B cell (primary cell): ENCODE measurements at regions not wholly inside any gene's neighbourhood (a gene's known extent, or its start where the extent isn't known, plus 50 kb on each side); places are given as distances from the start of the nearest gene placed in this dataset.

Experiments used
- ATAC-seq: fragments of 200-7000 bp; cut with Tn5 transposase; one replicate; pipeline ENCODE4 v1.10.0; 2021; ENCODE audit warnings: low read depth, mild to moderate bottlenecking, moderate number of reproducible peaks, moderate library complexity
- CTCF ChIA-PET: fragments of 350-600 bp; sonication (Branson Sonifier 250); formaldehyde crosslinking; loops from one replicate; lab custom pipeline; 2021; ENCODE audit warnings: antibody characterized with exemption, inconsistent platforms; lab: Charles Lee
- POLR2A ChIA-PET: fragments of 350-600 bp; sonication (Branson Sonifier 250); formaldehyde crosslinking; loops from one replicate; lab custom pipeline; 2021; ENCODE audit warnings: antibody characterized with exemption; lab: Charles Lee
- DNase-seq: peaks from one replicate; pipeline ENCODE4 v3.0.0; 2013
- H2AFZ ChIP-seq: 2 replicates; pipeline ENCODE4 v1.6.1; 2012; ENCODE audit warnings: mild to moderate bottlenecking, low read depth, low read length; ENCODE audit not compliant: insufficient read depth, poor library complexity, severe bottlenecking
- H3K27ac ChIP-seq, 2 donors: 1 replicate in 1 of 2; 2 replicates in 1 of 2; pipeline ENCODE4 v1.5.1; 2012 to 2013; ENCODE audit warnings: low read length in 2 of 2, mild to moderate bottlenecking in 2 of 2, moderate library complexity in 1 of 2
- H3K27me3 ChIP-seq, 4 experiments: fragments of 200-600 bp in 1 of 4; sonication (generic) in 1 of 4; replicated peaks in 1 of 4; 1 replicate in 2 of 4; 2 replicates in 2 of 4; pipeline versions ENCODE4 v1.6.1 to v1.7.0; 2013 to 2016; ENCODE audit warnings: low read length in 3 of 4, mild to moderate bottlenecking in 2 of 4, mixed read lengths in 1 of 4, moderate library complexity in 1 of 4; ENCODE audit not compliant: insufficient read depth in 4 of 4, control insufficient read depth in 3 of 4; ENCODE audit errors: control extremely low read depth in 1 of 4
- H3K36me3 ChIP-seq, 2 experiments: replicated peaks in 1 of 2; 1 replicate in 1 of 2; 2 replicates in 1 of 2; pipeline versions ENCODE4 v1.6.1 to v1.7.1; 2013; ENCODE audit warnings: low read length in 1 of 2; ENCODE audit not compliant: insufficient read depth in 2 of 2, control insufficient read depth in 1 of 2; ENCODE audit errors: control extremely low read depth in 1 of 2, extremely low read depth in 1 of 2
- H3K4me1 ChIP-seq, 2 donors: fragments of 200-600 bp in 1 of 2; sonication (generic) in 1 of 2; 1 replicate in 1 of 2; 2 replicates in 1 of 2; pipeline versions ENCODE4 v1.5.1 to v1.6.1; 2013 to 2017; ENCODE audit warnings: low read length in 2 of 2; ENCODE audit not compliant: control insufficient read depth in 2 of 2, insufficient read depth in 2 of 2
- H3K4me2 ChIP-seq: replicated peaks from 2 replicates; pipeline ENCODE3; 2012; ENCODE audit warnings: mild to moderate bottlenecking, low read depth, low read length; ENCODE audit not compliant: poor library complexity, severe bottlenecking
- H3K4me3 ChIP-seq, 5 experiments: fragments of 200-600 bp in 1 of 5; sonication (generic) in 1 of 5; 1 replicate in 3 of 5; 2 replicates in 2 of 5; pipeline versions ENCODE4 v1.5.1 to v1.7.0; 2011 to 2016; ENCODE audit warnings: low read length in 4 of 5, mild to moderate bottlenecking in 4 of 5, low read depth in 2 of 5, control low read depth in 1 of 5, moderate library complexity in 1 of 5; ENCODE audit not compliant: insufficient read depth in 1 of 5; ENCODE audit errors: control extremely low read depth in 1 of 5, extremely low read depth in 1 of 5
- H3K79me2 ChIP-seq: fragments of 200-600 bp; sonication (generic); one replicate; pipeline ENCODE4 v1.6.0; 2016; ENCODE audit warnings: low read length; ENCODE audit not compliant: control insufficient read depth, insufficient read depth
- H3K9ac ChIP-seq: fragments of 200-600 bp; sonication (generic); 2 replicates; pipeline ENCODE4 v1.6.1; 2017; ENCODE audit warnings: mild to moderate bottlenecking, low read length, moderate library complexity
- H3K9me3 ChIP-seq, 3 donors: one replicate each; pipeline versions ENCODE4 v1.6.1 to v1.7.1; 2013; ENCODE audit warnings: low read length in 2 of 3; ENCODE audit not compliant: control insufficient read depth in 2 of 3, insufficient read depth in 1 of 3; ENCODE audit errors: control extremely low read depth in 1 of 3
- H4K20me1 ChIP-seq: 2 replicates; pipeline ENCODE4 v1.6.0; 2012; ENCODE audit warnings: mild to moderate bottlenecking, low read length; ENCODE audit not compliant: insufficient read depth, control insufficient read depth, poor library complexity, severe bottlenecking
- H3K27ac Mint-ChIP-seq: one replicate; pipeline ENCODE4 v1.8.0; 2021; ENCODE audit warnings: mixed read lengths
- H3K27me3 Mint-ChIP-seq: one replicate; pipeline ENCODE4 v1.8.0; 2021; ENCODE audit warnings: mixed read lengths
- H3K4me1 Mint-ChIP-seq: one replicate; pipeline ENCODE4 v1.8.0; 2021; ENCODE audit warnings: mixed read lengths
- H3K4me3 Mint-ChIP-seq: one replicate; pipeline ENCODE4 v1.8.0; 2021; ENCODE audit warnings: mixed read lengths
- H3K9me3 Mint-ChIP-seq: one replicate; pipeline ENCODE4 v1.8.0; 2022; ENCODE audit warnings: mixed read lengths; ENCODE audit not compliant: insufficient read depth
- EZH2 ChIP-seq: IDR thresholded peaks from 2 replicates; pipeline ENCODE4 v1.6.1; 2012; ENCODE audit warnings: borderline replicate concordance, low read depth, mild to moderate bottlenecking, moderate library complexity, low read length; ENCODE audit not compliant: insufficient read depth, poor library complexity, severe bottlenecking
- WGBS: methylation state at CpG from one replicate; pipeline ENCODE4 v1.1.5; 2013; ENCODE audit warnings: missing lambda C conversion rate; ENCODE audit not compliant: insufficient coverage; 5-methylcytosine and 5-hydroxymethylcytosine counted together
- intact Hi-C: fragments of 100-400 bp; cut with micrococcal nuclease; formaldehyde crosslinking; loops from one replicate; pipeline ENCODE4 v1.10.0; 2022
- TF ChIP-seq, protein P1 (sequence below): fragments of 200-600 bp; IDR thresholded peaks from one replicate; pipeline ENCODE4 v1.8.0; 2022; ENCODE audit warnings: antibody characterized with exemption, mild to moderate bottlenecking

DNA sequence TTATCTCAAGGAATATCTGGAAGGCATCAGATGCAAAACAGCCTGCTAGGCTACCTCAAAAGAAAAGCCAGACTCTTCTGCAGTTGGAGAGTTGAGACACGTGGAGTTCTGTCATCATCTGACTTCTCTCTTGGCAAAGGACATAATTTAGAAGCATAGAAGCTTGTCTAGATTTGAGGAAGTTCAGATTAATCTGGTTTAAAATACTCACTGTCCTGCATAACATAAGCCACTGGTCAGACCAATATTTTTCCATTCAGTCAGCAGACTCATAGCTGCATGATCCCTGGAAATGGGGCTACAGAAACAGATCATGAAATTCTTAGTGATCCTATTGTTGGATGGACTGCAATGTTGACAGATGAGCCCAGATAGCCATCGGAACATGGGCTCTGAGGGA, 349.0 kb downstream of the TXNL1 start:
- Histone ChIP-seq H4K20me1 (no peaks in the 10 kb centered on the region), H3K27me3 (no peaks in the 10 kb centered on the region), H3K36me3 (no peaks in the 10 kb centered on the region), H3K9me3 (no peaks in the 10 kb centered on the region), H2AFZ (no peak overlapping the region), H3K79me2 (no peaks in the 10 kb centered on the region), H3K27ac (no peak overlapping the region), H3K4me2 (no peak overlapping the region), H3K9ac (no peak overlapping the region), H3K4me1 (peaks cover 13 to 14% of the 10 kb centered on the region in 2 donors), H3K4me3 (no peak overlapping the region)
- POLR2A ChIA-PET = no interaction called here
- CTCF ChIA-PET = interaction anchor here (0.7 kb wide), 1 partner anchor 362 kb away, joined by 3 read pairs; no protein-coding TSS in a partner anchor
- intact Hi-C loops = no loop called here
- Mint-ChIP-seq H3K9me3 (no peaks in the 10 kb centered on the region), H3K27me3 (no peaks in the 10 kb centered on the region), H3K4me3 (no peak overlapping the region), H3K27ac (no peak overlapping the region), H3K4me1 (peaks cover 18% of the 10 kb centered on the region)
- no peak for TF ChIP-seq EZH2
- TF ChIP-seq, protein P1, sequence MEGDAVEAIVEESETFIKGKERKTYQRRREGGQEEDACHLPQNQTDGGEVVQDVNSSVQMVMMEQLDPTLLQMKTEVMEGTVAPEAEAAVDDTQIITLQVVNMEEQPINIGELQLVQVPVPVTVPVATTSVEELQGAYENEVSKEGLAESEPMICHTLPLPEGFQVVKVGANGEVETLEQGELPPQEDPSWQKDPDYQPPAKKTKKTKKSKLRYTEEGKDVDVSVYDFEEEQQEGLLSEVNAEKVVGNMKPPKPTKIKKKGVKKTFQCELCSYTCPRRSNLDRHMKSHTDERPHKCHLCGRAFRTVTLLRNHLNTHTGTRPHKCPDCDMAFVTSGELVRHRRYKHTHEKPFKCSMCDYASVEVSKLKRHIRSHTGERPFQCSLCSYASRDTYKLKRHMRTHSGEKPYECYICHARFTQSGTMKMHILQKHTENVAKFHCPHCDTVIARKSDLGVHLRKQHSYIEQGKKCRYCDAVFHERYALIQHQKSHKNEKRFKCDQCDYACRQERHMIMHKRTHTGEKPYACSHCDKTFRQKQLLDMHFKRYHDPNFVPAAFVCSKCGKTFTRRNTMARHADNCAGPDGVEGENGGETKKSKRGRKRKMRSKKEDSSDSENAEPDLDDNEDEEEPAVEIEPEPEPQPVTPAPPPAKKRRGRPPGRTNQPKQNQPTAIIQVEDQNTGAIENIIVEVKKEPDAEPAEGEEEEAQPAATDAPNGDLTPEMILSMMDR = no peak
- no peak for ATAC-seq
- DNase-seq = no peak
- 100% methylated on average over 1 of the region's 2 CpGs for WGBS

DNA sequence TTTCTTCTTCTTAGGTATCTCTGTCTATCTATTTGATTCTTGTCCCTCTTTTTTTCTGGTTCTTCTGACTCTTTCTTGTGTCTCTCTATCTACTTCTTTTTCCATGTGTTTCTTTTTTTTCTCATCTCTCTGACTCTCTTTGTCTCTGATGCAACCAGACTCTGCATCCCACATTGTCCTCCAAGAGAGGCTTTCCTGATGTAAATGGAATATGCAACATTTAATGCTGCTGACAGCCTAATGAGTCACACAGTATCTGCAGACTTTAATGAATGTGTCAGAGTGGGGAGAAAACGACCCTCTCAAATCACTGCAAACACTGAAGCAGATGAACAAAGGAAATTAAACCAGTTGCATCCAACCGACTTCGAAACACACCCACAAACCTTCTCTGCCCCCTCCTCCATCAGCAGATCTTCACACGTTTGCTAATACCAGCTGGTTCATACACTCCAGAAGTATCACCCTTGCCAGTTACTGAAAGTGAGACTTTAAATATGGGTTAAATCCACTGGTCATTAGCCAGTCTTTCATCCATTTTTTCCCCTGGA, 351.5 kb downstream of the TXNL1 start:
- DNase-seq (no peak), ATAC-seq (no peak)
- WGBS = no CpG with 5 or more reads among the region's 4 CpGs
- no peak overlapping the region for H3K4me2 ChIP-seq
- no peak overlapping the region for H3K4me3 Mint-ChIP-seq
- no peak overlapping the region for H3K9ac ChIP-seq
- no peaks in the 10 kb centered on the region for H4K20me1 ChIP-seq
- H3K9me3 ChIP-seq = no peaks in the 10 kb centered on the region
- no peak overlapping the region for H3K27ac ChIP-seq
- peaks cover 18% of the 10 kb centered on the region for H3K4me1 Mint-ChIP-seq
- no peaks in the 10 kb centered on the region for H3K9me3 Mint-ChIP-seq
- H3K27me3 ChIP-seq = no peaks in the 10 kb centered on the region
- intact Hi-C loops = no loop called here
- no peak for TF ChIP-seq EZH2
- TF ChIP-seq, protein P1 = no peak
- POLR2A ChIA-PET = no interaction called here
- peaks cover 10 to 11% of the 10 kb centered on the region in 2 donors for H3K4me1 ChIP-seq
- H3K36me3 ChIP-seq = no peaks in the 10 kb centered on the region
- H3K4me3 ChIP-seq = no peak overlapping the region
- H2AFZ ChIP-seq = no peak overlapping the region
- H3K27me3 Mint-ChIP-seq = no peaks in the 10 kb centered on the region
- H3K79me2 ChIP-seq = no peaks in the 10 kb centered on the region
- CTCF ChIA-PET = interaction anchor here (0.5 kb wide), 1 partner anchor 240 kb away, joined by 3 read pairs; no protein-coding TSS in a partner anchor
- H3K27ac Mint-ChIP-seq = no peak overlapping the region
